Liver (tissue), 8 donors: ENCODE measurements at regions not wholly inside any gene's neighbourhood (a gene's known extent, or its start where the extent isn't known, plus 50 kb on each side); places are given as distances from the start of the nearest gene placed in this dataset.

Source experiments
- DNase-seq: peaks from one replicate; pipeline ENCODE4 v3.0.0-alpha.2; 2017; ENCODE audit warnings: low spot score
- H3K27ac ChIP-seq, 2 donors: one replicate each; pipeline ENCODE4 v1.7.0; 2013; ENCODE audit warnings: inconsistent platforms in 2 of 2, low read length in 2 of 2, control low read depth in 1 of 2, low read depth in 1 of 2, mild to moderate bottlenecking in 1 of 2
- H3K27me3 ChIP-seq, 4 donors: one replicate each; pipeline versions ENCODE4 v1.6.1 to v1.7.0; 2013; ENCODE audit warnings: low read length in 3 of 4, inconsistent platforms in 1 of 4, mild to moderate bottlenecking in 1 of 4, moderate library complexity in 1 of 4; ENCODE audit not compliant: control insufficient read depth in 4 of 4, insufficient read depth in 4 of 4
- H3K36me3 ChIP-seq, 4 donors: one replicate each; pipeline versions ENCODE4 v1.6.1 to v1.7.0; 2013; ENCODE audit warnings: low read length in 3 of 4, mild to moderate bottlenecking in 3 of 4, low read depth in 1 of 4, moderate library complexity in 1 of 4; ENCODE audit not compliant: control insufficient read depth in 4 of 4, insufficient read depth in 3 of 4
- H3K4me1 ChIP-seq, 4 donors: one replicate each; pipeline versions ENCODE4 v1.6.1 to v1.7.0; 2013; ENCODE audit warnings: low read length in 3 of 4, mild to moderate bottlenecking in 3 of 4, moderate library complexity in 1 of 4; ENCODE audit not compliant: control insufficient read depth in 4 of 4, insufficient read depth in 4 of 4
- H3K4me3 ChIP-seq, 3 donors: one replicate each; pipeline versions ENCODE4 v1.6.1 to v1.7.0; 2013; ENCODE audit warnings: low read length in 3 of 3, control low read depth in 1 of 3, low read depth in 1 of 3, mild to moderate bottlenecking in 1 of 3
- H3K9ac ChIP-seq, 2 donors: one replicate each; pipeline ENCODE4 v1.7.0; 2013; ENCODE audit warnings: low read length in 2 of 2, mild to moderate bottlenecking in 2 of 2, moderate library complexity in 2 of 2, control low read depth in 1 of 2, low read depth in 1 of 2
- H3K9me3 ChIP-seq, 4 donors: one replicate each; pipeline versions ENCODE4 v1.6.1 to v1.7.0; 2013; ENCODE audit warnings: low read length in 3 of 4; ENCODE audit not compliant: control insufficient read depth in 4 of 4
- EGR1 ChIP-seq, 2 donors: IDR thresholded peaks; 2 replicates each; pipeline ENCODE4 v1.6.1; 2016 to 2018; ENCODE audit warnings: antibody characterized with exemption in 2 of 2, low read depth in 2 of 2
- FOXA1 ChIP-seq: IDR thresholded peaks from 2 replicates; pipeline ENCODE4 v1.6.1; 2016; ENCODE audit warnings: antibody characterized with exemption
- FOXA2 ChIP-seq: IDR thresholded peaks from 2 replicates; pipeline ENCODE4 v1.6.1; 2016; ENCODE audit warnings: antibody characterized with exemption
- GABPA ChIP-seq, 2 donors: IDR thresholded peaks in 1 of 2; conservative IDR thresholded peaks in 1 of 2; 2 replicates each; pipeline ENCODE4 v1.6.1; 2016; ENCODE audit warnings: antibody characterized with exemption in 2 of 2, mild to moderate bottlenecking in 1 of 2, moderate library complexity in 1 of 2
- HNF4A ChIP-seq, 2 donors: conservative IDR thresholded peaks; 2 replicates each; pipeline ENCODE4 v1.6.1; 2016; ENCODE audit warnings: antibody characterized with exemption in 2 of 2, mild to moderate bottlenecking in 2 of 2
- HNF4G ChIP-seq: IDR thresholded peaks from 2 replicates; pipeline ENCODE4 v1.6.1; 2016; ENCODE audit warnings: antibody characterized with exemption
- JUND ChIP-seq, 2 donors: IDR thresholded peaks; 2 replicates each; pipeline ENCODE4 v1.6.1; 2016; ENCODE audit warnings: antibody characterized with exemption in 2 of 2
- NR2F2 ChIP-seq: IDR thresholded peaks from 2 replicates; pipeline ENCODE4 v1.6.1; 2016; ENCODE audit warnings: antibody characterized with exemption
- RXRA ChIP-seq, 2 donors: IDR thresholded peaks; 2 replicates each; pipeline ENCODE4 v1.6.1; 2017 to 2018; ENCODE audit warnings: antibody characterized with exemption in 2 of 2, mild to moderate bottlenecking in 1 of 2
- TAF1 ChIP-seq: conservative IDR thresholded peaks from 2 replicates; pipeline ENCODE4 v1.6.1; 2016; ENCODE audit warnings: antibody characterized with exemption, mild to moderate bottlenecking
- YY1 ChIP-seq: IDR thresholded peaks from 2 replicates; pipeline ENCODE4 v1.6.1; 2016; ENCODE audit warnings: antibody characterized with exemption, mild to moderate bottlenecking
- WGBS: extraction: QIAGEN DNeasy Blood & Tissue Kit; methylation state at CpG from one replicate; pipeline ENCODE4 v1.1.7; 2013; 5-methylcytosine and 5-hydroxymethylcytosine counted together
- TF ChIP-seq, protein P1 (sequence below): IDR thresholded peaks from 2 replicates; pipeline ENCODE4 v1.6.1; 2016; ENCODE audit warnings: antibody characterized with exemption, mild to moderate bottlenecking
- TF ChIP-seq, protein P2 (sequence below): IDR thresholded peaks from 2 replicates; pipeline ENCODE4 v1.6.1; 2016; ENCODE audit warnings: antibody characterized with exemption
- TF ChIP-seq, protein P3 (sequence below): IDR thresholded peaks from 2 replicates; pipeline ENCODE4 v1.6.1; 2016; ENCODE audit warnings: antibody characterized with exemption
- TF ChIP-seq, protein P4 (sequence below): fragments of 150-350 bp; IDR thresholded peaks from 2 replicates; pipeline ENCODE4 v1.5.1; 2017; ENCODE audit warnings: improper control_type of control experiment, low read depth, low read length; ENCODE audit not compliant: missing input control
- TF ChIP-seq, protein P5 (sequence below): IDR thresholded peaks from 2 replicates; pipeline ENCODE4 v1.6.1; 2016; ENCODE audit warnings: antibody characterized with exemption
- donor health status: healthy.
- donor health status: healthy.
- donor health status: healthy.
- donor health status: healthy.
- donor health status: healthy.

DNA sequence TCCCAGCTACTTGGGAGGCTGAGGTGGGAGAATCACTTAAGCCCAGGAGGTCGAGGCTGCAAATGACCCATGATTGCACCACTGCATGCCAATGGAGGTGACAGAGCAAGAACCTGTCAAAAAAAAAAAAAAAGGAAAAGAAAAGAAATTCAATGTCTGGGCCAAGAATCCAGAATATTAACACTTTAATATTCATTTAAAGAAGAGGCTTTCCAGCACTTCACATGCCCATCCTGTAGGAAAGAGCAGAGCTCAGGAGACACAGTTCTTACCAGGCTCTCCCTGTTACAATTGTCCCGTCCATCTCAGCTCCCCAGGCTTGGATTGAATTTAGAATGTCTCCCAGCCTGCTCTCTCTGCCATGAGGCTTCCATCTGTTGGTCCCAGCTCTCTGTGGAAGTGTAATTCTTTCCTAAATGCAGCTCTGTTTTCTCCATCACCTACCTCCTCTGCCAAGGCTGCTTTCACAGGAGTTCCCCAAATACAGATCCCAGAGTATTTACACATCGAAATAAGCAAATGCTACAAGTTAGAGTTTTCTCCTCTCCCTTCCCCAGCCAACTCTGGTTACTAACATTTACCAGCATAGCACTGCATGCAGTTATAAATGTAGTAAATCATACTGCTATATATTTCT lies 116.6 kb upstream of the CDC42BPA start:
- H3K4me1 ChIP-seq, result peaks cover 0 to 5% (median 2%) of the 10 kb centered on the region in 4 donors
- no peak overlapping the region for H3K9ac ChIP-seq
- no peak overlapping the region for H3K27ac ChIP-seq
- H3K36me3 ChIP-seq, result no peaks in the 10 kb centered on the region
- WGBS, result 93% methylated on average over 3 of the region's 3 CpGs
- no peak overlapping the region for H3K4me3 ChIP-seq
- TF ChIP-seq, protein P1, sequence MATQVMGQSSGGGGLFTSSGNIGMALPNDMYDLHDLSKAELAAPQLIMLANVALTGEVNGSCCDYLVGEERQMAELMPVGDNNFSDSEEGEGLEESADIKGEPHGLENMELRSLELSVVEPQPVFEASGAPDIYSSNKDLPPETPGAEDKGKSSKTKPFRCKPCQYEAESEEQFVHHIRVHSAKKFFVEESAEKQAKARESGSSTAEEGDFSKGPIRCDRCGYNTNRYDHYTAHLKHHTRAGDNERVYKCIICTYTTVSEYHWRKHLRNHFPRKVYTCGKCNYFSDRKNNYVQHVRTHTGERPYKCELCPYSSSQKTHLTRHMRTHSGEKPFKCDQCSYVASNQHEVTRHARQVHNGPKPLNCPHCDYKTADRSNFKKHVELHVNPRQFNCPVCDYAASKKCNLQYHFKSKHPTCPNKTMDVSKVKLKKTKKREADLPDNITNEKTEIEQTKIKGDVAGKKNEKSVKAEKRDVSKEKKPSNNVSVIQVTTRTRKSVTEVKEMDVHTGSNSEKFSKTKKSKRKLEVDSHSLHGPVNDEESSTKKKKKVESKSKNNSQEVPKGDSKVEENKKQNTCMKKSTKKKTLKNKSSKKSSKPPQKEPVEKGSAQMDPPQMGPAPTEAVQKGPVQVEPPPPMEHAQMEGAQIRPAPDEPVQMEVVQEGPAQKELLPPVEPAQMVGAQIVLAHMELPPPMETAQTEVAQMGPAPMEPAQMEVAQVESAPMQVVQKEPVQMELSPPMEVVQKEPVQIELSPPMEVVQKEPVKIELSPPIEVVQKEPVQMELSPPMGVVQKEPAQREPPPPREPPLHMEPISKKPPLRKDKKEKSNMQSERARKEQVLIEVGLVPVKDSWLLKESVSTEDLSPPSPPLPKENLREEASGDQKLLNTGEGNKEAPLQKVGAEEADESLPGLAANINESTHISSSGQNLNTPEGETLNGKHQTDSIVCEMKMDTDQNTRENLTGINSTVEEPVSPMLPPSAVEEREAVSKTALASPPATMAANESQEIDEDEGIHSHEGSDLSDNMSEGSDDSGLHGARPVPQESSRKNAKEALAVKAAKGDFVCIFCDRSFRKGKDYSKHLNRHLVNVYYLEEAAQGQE, result no peak
- TF ChIP-seq HNF4A (conservative IDR thresholded peaks at IDR 0.05) (no peak), FOXA1 (no peak), JUND (IDR thresholded peaks at IDR 0.05) (no peak), RXRA (IDR thresholded peaks at IDR 0.05) (no peak), NR2F2 (no peak), YY1 (no peak)
- TF ChIP-seq, protein P2, sequence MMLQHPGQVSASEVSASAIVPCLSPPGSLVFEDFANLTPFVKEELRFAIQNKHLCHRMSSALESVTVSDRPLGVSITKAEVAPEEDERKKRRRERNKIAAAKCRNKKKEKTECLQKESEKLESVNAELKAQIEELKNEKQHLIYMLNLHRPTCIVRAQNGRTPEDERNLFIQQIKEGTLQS, result no peak
- TF ChIP-seq, protein P3, sequence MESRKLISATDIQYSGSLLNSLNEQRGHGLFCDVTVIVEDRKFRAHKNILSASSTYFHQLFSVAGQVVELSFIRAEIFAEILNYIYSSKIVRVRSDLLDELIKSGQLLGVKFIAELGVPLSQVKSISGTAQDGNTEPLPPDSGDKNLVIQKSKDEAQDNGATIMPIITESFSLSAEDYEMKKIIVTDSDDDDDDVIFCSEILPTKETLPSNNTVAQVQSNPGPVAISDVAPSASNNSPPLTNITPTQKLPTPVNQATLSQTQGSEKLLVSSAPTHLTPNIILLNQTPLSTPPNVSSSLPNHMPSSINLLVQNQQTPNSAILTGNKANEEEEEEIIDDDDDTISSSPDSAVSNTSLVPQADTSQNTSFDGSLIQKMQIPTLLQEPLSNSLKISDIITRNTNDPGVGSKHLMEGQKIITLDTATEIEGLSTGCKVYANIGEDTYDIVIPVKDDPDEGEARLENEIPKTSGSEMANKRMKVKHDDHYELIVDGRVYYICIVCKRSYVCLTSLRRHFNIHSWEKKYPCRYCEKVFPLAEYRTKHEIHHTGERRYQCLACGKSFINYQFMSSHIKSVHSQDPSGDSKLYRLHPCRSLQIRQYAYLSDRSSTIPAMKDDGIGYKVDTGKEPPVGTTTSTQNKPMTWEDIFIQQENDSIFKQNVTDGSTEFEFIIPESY, result no peak
- TF ChIP-seq, protein P4, sequence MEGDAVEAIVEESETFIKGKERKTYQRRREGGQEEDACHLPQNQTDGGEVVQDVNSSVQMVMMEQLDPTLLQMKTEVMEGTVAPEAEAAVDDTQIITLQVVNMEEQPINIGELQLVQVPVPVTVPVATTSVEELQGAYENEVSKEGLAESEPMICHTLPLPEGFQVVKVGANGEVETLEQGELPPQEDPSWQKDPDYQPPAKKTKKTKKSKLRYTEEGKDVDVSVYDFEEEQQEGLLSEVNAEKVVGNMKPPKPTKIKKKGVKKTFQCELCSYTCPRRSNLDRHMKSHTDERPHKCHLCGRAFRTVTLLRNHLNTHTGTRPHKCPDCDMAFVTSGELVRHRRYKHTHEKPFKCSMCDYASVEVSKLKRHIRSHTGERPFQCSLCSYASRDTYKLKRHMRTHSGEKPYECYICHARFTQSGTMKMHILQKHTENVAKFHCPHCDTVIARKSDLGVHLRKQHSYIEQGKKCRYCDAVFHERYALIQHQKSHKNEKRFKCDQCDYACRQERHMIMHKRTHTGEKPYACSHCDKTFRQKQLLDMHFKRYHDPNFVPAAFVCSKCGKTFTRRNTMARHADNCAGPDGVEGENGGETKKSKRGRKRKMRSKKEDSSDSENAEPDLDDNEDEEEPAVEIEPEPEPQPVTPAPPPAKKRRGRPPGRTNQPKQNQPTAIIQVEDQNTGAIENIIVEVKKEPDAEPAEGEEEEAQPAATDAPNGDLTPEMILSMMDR, result no peak
- TF ChIP-seq, protein P5, sequence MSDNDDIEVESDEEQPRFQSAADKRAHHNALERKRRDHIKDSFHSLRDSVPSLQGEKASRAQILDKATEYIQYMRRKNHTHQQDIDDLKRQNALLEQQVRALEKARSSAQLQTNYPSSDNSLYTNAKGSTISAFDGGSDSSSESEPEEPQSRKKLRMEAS, result no peak
- peaks cover 0 to 4% (median 0%) of the 10 kb centered on the region in 4 donors for H3K27me3 ChIP-seq
- no peak for DNase-seq
- no peaks in the 10 kb centered on the region for H3K9me3 ChIP-seq

DNA sequence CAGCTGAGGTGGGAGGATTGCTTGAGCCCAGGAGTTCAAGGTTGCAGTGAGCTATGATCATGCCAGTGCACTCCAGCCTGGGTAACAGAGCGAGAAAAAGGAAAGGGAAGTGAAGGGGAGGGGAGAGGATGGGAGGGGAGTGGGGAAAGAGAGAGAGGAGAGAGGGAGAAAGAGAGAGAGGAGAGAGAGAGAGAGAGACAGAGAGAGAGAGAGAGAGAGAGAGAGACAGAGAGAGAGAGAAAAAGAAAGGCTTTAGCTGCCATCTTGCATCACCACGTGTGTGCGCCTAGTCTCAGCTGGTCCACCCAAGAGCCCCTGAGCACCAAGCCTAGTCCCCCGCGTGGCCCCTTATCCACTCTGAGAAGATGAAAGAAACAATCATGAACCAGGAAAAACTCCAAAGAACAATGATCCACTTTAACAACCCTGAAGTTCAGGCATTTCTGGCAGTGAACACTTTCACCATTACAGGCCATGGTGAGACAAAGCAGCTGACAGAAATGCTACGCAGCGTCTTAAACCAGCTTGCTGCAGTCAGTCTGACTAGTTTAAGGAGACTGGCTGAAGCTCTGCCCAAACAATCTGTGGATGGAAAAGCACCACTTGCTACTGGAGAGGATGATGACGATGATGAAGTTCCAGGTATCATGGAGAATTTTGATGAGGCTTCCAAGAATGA lies 115.5 kb upstream of the CDC42BPA start:
- Histone ChIP-seq H3K4me1 (peaks cover 0 to 5% (median 2%) of the 10 kb centered on the region in 4 donors), H3K27ac (no peak overlapping the region), H3K4me3 (no peak overlapping the region), H3K9me3 (no peaks in the 10 kb centered on the region), H3K27me3 (peaks cover 0 to 1% (median 0%) of the 10 kb centered on the region in 4 donors), H3K36me3 (no peaks in the 10 kb centered on the region), H3K9ac (no peak overlapping the region)
- DNase-seq, result no peak
- 93% methylated on average over 8 of the region's 8 CpGs for WGBS
- TF ChIP-seq, protein P3, result no peak
- TF ChIP-seq, protein P4, result no peak
- TF ChIP-seq, protein P5, result no peak
- no peak for TF ChIP-seq RXRA (IDR thresholded peaks at IDR 0.05)
- no peak for TF ChIP-seq TAF1
- TF ChIP-seq HNF4A (conservative IDR thresholded peaks at IDR 0.05), result no peak
- TF ChIP-seq EGR1 (IDR thresholded peaks at IDR 0.05; ENCODE audit: low read depth in 2 of 2), result no peak
- TF ChIP-seq GABPA (IDR thresholded peaks at IDR 0.05 in 1 of 2, conservative IDR thresholded peaks at IDR 0.05 in 1 of 2), result no peak
- no peak for TF ChIP-seq HNF4G
- TF ChIP-seq FOXA2, result no peak
- no peak for TF ChIP-seq FOXA1
- TF ChIP-seq, protein P2, result no peak
- no peak for TF ChIP-seq NR2F2
